AG04449 (cell line): ENCODE measurements at regions not wholly inside any gene's neighbourhood (a gene's known extent, or its start where the extent isn't known, plus 50 kb on each side); places are given as distances from the start of the nearest gene placed in this dataset.
"Not testable (repeated sequence)": the region's sequence is repeated elsewhere in the genome, so short reads cannot be mapped to it uniquely, and the experiment has no call there.

Experiments
- CTCF ChIA-PET: fragments of 350-600 bp; formaldehyde crosslinking; extraction: SDS; loops from one replicate; lab custom pipeline; 2021; ENCODE audit warnings: antibody characterized with exemption; lab: Yijun Ruan, JAX
- POLR2A ChIA-PET: fragments of 400-600, 350-600 bp; formaldehyde crosslinking; extraction: SDS; loops from one replicate; lab custom pipeline; 2020; ENCODE audit warnings: antibody characterized with exemption, inconsistent platforms; lab: Yijun Ruan, JAX
- DNase-seq: peaks from one replicate; pipeline ENCODE4 v3.0.0-alpha.2; 2010; ENCODE audit warnings: low read depth, low spot score
- H3K4me3 ChIP-seq: 2 replicates; pipeline ENCODE4 v1.5.1; 2011; ENCODE audit warnings: low read depth, mild to moderate bottlenecking, control low read depth, low read length
- TF ChIP-seq, protein P1 (sequence below): IDR thresholded peaks from one replicate; pipeline ENCODE4 v1.5.1; 2011; ENCODE audit warnings: mild to moderate bottlenecking, moderate library complexity, low read length, control low read depth, inconsistent platforms; ENCODE audit not compliant: insufficient read depth; ENCODE audit errors: missing control alignments

DNA sequence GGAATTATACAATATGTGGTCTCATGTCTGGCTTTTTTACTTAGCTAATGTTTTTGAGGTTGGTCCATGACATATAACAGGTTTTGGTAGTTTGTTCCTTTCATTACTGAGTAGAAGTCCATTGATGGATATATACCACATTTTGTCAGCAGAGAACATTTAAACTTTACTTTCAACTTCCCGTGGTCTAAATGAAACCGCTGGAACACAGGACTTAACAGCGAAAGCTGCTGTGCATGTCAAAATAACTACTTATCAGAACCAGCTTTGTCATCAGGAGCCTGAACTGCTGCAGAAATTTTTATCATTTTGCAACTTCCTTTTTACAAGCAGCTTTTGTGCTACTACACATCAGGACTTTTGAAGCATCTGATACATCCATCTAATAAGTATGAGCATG, 147.0 kb downstream of the TBC1D2B start:
- CTCF ChIA-PET: interaction anchor here (1.3 kb wide), 1 partner anchor 22 kb away, joined by 3 read pairs; no protein-coding TSS in a partner anchor
- H3K4me3 ChIP-seq, POLR2A ChIA-PET, DNase-seq: not testable (repeated sequence)

DNA sequence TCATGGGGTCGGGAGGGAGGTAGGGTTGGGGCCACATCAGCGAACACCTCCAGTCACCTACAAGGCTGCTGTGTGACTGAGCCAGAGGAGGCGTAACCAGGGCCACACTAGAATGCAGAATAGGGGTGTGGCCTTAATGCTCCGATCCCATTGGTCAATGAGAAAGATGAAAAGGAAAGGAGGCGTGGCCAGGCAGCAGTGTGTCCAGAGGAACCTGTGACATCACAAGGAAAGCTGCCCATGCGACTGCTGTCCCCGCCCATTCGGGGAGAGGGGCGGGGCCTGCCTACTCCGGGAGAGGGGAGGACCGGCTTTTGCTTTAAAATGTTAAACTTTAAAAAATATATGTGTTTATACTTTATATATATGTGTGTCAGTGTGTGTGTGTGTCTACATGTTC, 150.7 kb downstream of the TBC1D2B start:
- DNase-seq, POLR2A ChIA-PET, H3K4me3 ChIP-seq, CTCF ChIA-PET: not testable (repeated sequence)

DNA sequence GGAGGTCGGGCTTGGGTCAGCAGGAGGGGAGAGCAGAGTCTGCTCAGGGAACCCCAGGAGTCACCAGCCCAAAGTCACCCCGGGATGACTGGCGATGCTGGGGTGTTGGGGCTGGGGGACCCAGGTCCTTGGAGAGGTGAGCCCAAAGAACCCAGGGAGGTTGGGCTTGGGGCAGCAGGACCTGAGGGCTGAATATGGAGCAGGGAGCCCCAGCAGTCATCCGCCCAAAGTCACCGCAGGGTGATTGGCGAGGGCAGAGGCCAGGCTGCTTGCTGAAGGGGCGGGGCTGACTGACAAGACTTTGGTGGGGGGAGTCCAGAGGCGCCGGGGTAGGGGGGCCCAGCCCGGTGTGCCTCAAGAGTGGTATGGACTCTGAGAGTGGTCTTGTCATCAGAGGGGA, 151.2 kb downstream of the TBC1D2B start:
- CTCF ChIA-PET, H3K4me3 ChIP-seq, DNase-seq, POLR2A ChIA-PET: not testable (repeated sequence)

DNA sequence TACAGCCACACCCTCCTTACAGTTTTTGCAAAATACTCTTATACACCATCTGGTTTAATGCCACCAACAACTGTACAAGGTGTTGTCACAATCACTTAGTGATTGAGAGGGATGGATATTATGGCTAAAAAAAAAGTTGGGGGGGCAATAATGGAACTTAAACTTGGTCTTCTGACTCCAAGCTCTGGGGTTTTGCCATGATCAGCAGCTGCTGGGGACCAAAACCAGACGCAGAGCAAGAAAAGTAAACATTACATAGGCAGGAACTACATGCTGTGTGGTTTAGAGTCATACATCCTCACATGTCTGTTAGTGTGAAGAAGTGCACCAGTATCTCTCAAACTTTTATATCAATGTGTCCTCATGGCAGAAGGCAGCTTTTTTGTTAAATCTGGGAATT, 152.4 kb downstream of the TBC1D2B start:
- CTCF ChIA-PET: interaction anchor here (1.4 to 1.6 kb wide), 2 partner anchors 17 to 23 kb away, joined by 3 to 4 read pairs; no protein-coding TSS in a partner anchor
- H3K4me3 ChIP-seq, POLR2A ChIA-PET, DNase-seq: not testable (repeated sequence)

DNA sequence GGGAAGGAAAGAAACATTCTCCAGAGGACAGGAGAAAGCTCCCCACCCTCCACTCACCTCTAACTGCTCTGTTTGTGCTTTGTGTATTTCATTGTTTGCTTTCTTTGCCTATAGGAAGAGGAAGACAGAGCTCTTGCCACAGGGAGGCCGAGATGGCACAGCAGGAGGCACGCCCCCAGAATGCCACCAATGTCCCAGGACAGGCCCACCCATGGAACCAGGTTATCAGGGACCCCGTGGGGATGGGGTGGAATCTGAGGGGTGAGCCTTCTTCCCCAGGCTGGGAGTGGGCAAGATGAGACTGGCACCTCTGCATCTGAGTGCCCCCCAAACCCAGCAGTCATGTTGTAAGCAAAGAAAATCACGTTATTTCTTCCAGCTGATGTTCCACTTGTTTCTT, 155.8 kb downstream of the TBC1D2B start:
- CTCF ChIA-PET: no interaction called here
- DNase-seq: no peak
- POLR2A ChIA-PET: no interaction called here
- TF ChIP-seq, protein P1, sequence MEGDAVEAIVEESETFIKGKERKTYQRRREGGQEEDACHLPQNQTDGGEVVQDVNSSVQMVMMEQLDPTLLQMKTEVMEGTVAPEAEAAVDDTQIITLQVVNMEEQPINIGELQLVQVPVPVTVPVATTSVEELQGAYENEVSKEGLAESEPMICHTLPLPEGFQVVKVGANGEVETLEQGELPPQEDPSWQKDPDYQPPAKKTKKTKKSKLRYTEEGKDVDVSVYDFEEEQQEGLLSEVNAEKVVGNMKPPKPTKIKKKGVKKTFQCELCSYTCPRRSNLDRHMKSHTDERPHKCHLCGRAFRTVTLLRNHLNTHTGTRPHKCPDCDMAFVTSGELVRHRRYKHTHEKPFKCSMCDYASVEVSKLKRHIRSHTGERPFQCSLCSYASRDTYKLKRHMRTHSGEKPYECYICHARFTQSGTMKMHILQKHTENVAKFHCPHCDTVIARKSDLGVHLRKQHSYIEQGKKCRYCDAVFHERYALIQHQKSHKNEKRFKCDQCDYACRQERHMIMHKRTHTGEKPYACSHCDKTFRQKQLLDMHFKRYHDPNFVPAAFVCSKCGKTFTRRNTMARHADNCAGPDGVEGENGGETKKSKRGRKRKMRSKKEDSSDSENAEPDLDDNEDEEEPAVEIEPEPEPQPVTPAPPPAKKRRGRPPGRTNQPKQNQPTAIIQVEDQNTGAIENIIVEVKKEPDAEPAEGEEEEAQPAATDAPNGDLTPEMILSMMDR: no peak
- no peak overlapping the region for H3K4me3 ChIP-seq

DNA sequence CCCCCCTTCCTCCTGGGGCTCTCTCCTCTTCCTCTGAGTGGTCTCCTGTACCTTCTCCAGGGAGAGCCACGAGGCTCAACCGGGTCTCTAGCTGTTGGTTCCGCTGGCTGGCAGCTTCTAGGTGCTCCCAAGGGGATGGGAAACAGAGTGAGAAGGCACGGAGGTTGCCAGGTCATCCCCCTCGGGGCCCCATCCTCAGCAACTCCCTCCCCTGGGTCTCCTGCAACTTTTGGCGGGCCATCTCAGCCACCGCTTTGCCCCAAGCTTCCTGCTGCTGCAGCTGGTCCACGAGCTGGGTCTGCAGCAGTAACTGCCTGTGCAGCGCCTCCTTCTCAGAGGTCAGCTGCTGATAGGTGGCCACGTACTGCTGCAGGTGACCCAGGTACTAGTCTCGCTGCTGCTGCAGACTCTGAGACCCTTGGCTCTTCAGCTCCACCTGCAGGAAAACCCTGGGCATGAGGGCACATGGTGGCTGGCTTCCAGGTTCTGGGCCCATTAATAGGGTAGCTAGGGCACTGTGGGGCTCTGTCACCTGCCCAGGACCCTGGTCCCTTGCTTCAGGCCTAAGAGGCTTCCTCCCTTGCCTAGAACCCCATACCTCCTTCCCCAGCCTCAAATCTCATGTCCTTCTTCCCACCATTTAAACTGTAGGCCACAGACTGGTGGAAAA, 160.4 kb downstream of the TBC1D2B start:
- H3K4me3 ChIP-seq, DNase-seq, CTCF ChIA-PET, POLR2A ChIA-PET: not testable (repeated sequence)

DNA sequence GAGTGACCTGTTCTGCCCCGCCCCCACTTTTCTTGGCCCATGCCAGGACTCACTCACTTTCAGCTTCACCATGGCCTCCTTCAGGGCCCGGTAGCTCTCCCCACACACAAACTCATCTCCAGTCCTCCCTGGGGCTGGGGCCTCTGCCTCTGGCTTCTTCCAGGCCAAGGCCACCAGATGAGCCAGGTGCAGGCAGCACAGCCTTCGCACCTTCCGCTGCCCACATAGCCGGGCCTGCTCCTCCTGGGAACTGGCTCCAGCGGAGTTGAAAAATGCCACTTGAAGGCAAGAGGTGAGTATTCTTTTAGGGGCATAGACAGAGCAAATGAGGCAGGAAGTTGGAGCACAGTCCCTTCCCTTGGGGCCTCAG, 161.6 kb downstream of the TBC1D2B start:
- POLR2A ChIA-PET, H3K4me3 ChIP-seq, CTCF ChIA-PET, DNase-seq: not testable (repeated sequence)

DNA sequence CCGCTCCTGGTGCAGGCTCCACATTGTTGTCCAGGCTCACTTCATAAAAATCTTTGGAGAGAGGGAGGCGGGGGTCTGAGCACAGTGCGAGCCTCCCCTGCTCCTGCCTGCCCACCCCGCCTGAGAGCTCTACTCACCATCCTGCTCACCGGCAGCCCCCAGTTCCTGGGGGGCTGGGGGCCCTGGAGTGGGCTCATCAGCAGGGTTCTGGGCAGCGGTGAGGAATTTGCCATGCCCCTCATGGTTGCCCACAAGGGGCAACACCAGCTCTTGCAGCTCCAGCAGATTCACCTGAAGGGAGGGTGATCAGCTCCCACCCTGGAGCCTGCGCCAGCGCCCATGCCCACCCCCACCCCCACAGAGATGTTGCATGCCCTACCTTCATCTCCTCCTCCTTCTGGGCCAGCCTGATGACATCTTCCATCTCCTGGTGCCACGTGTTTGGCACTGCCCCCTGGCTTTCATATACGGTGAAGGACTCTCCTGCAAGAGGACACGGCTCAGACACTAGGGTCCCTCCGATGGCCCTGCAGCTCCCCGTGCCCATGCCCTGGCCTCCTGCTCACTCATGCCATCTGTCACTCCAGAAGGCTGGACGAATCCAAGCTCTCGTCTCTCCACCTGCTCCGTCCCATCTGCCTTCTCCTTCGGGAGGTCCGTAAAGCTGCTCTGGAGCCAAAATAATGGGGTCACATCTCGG, 162.1 kb downstream of the TBC1D2B start:
- POLR2A ChIA-PET: no interaction called here
- TF ChIP-seq, protein P1: no peak
- DNase-seq: no peak
- CTCF ChIA-PET: no interaction called here
- H3K4me3 ChIP-seq: no peak overlapping the region

DNA sequence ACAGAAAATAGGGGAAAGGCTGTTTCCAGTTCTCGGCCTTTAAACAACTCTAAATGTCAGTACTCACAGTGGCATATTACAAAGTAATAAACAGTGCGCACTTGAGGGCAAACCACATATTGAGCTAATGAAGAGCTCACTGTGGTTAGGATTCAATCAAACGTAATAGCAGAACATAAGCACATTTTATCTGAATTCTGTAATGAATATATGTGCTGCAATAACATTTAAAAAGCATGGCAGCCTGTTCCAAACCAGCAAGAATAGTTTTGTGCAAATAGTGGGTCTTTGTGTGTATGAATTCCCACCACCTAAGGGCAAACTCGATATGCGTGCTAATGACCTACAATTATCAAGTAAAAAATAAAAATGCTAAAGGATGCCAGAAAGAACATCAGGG, 163.0 kb downstream of the TBC1D2B start:
- H3K4me3 ChIP-seq, POLR2A ChIA-PET, DNase-seq: not testable (repeated sequence)
- CTCF ChIA-PET: interaction anchor here (0.9 kb wide), 1 partner anchor 10 kb away, joined by 3 read pairs; no protein-coding TSS in a partner anchor
